GM19372 (cell line): ENCODE measurements at regions not wholly inside any gene's neighbourhood (a gene's known extent, or its start where the extent isn't known, plus 50 kb on each side); places are given as distances from the start of the nearest gene placed in this dataset.

Experiments used
- ATAC-seq: cut with Tn5 transposase; IDR thresholded peaks from one replicate; pipeline ENCODE4 v1.9.1; 2021; ENCODE audit warnings: mild to moderate bottlenecking, low read depth, moderate library complexity; ENCODE audit not compliant: unreplicated experiment

- ATAC-seq: no peak
Measured at GRCh38 chr4:111871802-111872201, 273.5 kb upstream of the FAM241A start.

DNA sequence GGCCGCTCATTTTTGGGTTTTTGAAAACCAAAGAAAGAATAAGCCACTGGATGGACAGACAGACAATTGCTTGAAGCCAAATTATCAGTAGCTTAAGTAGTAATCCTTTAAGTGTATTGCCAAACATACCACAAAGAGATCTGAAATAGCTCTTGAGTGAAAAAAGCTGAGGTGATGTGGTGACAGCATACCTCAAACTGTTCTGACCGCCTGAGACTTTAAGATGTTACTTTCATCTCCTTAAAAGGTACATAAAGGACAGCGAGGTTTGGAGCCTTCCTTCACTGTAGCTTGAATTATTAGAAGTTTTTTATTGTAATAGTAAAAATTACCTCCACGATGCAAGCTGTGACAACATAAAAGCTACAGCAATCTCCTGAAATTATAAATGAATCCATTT, 271.5 kb upstream of the FAM241A start:
- no peak for ATAC-seq

GRCh38 chr4:111879539-111879938, 265.7 kb upstream of the FAM241A start:
- ATAC-seq: no peak

GRCh38 chr4:111880116-111880515, 265.1 kb upstream of the FAM241A start:
- ATAC-seq: no peak

GRCh38 chr4:111883557-111883999, 261.7 kb upstream of the FAM241A start:
- ATAC-seq: no peak

DNA sequence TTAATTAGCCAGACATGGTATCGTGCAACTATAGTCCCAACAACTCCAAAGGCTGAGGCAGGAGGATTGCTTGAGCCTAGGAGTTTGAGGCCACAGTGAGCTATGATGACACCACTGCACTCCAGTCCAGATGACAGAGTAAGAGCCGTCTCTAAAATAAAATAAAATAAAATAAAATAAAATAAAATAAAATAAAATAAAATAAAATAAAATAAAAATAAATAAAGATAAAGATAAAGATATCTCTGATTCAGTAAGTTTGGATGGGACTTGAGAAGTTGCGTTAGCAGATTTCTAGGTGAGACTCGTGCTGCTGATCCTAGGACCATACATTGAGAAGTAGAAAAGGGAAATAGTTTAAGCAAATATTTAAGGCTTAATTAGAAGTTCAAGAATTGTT, 254.8 kb upstream of the FAM241A start:
- ATAC-seq: no peak

- peak; percentile 58 for ATAC-seq
Measured at GRCh38 chr4:111905511-111905910, 239.7 kb upstream of the FAM241A start.

DNA sequence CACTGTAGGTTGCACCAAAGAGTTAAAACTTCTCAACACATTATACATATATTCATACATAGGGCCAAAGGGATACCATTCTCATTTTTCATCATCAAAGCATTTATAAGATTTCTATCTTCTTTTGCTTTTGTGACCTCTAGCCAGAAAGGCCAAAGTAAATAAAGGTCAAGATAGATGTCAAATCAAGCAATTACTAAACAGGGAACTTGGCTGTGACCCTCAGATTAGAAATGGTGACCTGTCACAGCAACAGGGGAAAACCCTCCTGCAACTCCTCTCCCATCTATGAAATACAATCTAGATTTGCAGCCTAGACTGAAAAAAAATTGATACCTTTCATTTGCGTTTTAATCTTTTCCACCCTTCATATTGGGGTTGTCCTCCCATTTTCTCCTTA, 225.6 kb upstream of the FAM241A start:
- no peak for ATAC-seq

DNA sequence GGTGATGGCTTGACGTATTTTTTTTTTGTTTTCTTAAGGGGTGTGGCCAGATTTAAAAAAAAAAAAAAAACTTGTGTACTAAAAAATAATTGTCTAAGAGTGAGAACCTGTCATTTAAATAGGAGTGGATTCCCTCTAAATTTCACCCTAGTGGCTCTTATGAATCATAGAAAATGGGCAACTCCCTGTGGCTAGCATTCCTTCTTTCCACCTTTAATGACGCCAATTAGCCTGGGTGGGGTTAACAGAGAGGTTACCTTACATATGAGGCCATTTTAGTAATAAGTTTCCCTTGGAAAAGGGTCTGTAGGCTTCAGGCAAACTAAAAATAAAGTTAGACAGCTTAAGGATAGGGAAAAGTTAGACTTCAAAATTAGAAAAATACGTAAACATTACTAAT, 223.5 kb upstream of the FAM241A start:
- no peak for ATAC-seq

- ATAC-seq: no peak
Measured at GRCh38 chr4:111923786-111924185, 221.5 kb upstream of the FAM241A start.

GRCh38 chr4:111924696-111925095, 220.6 kb upstream of the FAM241A start:
- no peak for ATAC-seq

- ATAC-seq: peak; percentile 100
Measured at GRCh38 chr4:111930659-111931058, 214.6 kb upstream of the FAM241A start.

GRCh38 chr4:111933703-111934102, 211.6 kb upstream of the FAM241A start:
- ATAC-seq: no peak

GRCh38 chr4:111934314-111934713, 210.9 kb upstream of the FAM241A start:
- ATAC-seq: no peak

- ATAC-seq: peak; percentile 87
Measured at GRCh38 chr4:111937368-111937767, 207.9 kb upstream of the FAM241A start.

DNA sequence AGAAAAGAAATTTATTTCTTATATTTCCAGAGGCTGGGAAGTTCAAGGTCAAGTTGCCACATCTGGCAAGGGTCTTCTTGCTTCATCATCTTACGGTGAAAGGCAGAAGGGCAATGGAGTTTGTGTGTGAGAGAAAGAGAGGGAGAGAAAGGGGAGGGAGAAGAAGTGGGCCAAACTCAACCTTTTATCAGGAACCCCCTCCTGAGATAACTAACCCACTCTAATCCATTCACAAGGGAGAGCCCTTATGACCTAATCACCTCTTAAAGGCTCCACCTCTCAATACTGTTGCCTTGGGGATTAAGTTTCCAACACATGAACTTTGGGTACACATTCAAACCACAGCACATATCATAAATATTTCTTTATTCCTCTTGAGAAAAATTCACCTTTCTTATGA, 203.3 kb upstream of the FAM241A start:
- no peak for ATAC-seq

- peak; percentile 97 for ATAC-seq
Measured at GRCh38 chr4:111943796-111944203, 201.5 kb upstream of the FAM241A start.

DNA sequence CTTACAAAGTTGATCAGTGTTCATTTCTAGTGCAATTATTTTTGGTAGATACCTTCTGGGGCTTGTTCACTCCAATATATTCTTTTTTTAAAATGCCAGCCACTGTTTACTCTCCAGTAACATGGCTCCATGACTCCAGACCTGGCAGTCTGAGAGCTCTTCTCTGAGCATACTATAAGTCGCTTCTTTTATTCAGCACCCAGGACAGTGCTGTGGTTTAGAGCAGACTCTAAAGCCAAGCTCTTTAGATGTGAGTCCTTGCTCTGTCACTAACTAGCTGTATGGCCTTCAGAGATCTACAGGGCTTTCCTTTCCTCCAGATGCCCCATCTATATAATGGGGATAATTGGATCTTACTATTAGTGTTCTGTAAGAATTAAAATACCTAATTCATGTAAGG, 200.2 kb upstream of the FAM241A start:
- ATAC-seq: no peak

DNA sequence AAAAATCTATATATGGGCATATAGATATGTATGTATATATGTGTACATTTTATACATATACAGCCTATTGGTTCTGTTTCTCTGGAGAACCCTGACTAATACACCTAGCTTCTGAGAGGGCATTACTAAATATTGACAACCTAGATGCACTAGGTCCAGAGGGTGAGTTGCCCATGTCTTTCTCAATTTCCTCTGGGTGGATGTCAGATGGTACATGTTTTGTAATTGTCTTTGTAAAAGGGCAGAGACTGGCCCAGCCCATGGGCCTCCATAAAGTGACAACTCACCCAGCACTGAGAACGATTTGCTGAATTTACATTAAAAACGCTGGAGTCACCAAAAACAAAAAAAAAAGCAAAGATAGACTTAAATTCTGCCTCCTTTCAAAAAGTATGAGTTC, 198.5 kb upstream of the FAM241A start:
- ATAC-seq: no peak

DNA sequence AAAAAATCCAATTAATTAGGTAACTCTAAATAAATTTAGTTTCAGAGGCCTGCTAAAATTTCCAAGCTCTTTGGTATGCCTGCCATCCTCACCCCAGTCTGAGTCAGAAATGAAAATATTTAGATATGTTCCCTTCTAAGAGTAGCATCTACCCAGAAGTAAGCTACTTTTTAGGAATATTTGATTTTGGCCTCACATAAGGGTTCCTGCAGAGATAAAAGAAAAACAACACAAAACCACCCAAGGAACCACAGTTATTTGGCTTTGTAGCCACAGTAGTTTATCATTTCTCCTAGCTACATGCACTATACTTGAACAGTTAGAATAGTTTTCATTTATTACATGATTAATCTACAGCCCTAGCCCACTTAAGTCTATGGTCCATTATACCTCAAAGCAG, 192.6 kb upstream of the FAM241A start:
- no peak for ATAC-seq

DNA sequence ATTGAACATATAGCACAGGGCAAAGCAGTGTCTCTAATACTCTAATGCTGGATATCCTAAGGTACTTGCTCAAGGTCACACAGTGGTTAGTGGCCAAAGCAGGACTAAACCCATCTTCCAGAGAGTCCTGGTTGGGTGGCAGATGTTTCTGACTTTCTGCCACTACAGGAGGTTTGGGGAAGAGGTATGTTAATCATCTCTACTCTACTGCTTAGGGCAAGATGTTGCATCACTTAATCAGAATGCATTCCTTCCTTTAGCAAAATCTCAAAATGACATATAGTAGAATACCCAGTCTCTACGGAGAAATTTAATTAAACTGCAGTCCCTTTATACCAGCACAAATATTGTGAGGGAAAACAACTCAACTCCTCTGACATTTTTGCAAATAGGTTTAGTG, 190.7 kb upstream of the FAM241A start:
- ATAC-seq: no peak

DNA sequence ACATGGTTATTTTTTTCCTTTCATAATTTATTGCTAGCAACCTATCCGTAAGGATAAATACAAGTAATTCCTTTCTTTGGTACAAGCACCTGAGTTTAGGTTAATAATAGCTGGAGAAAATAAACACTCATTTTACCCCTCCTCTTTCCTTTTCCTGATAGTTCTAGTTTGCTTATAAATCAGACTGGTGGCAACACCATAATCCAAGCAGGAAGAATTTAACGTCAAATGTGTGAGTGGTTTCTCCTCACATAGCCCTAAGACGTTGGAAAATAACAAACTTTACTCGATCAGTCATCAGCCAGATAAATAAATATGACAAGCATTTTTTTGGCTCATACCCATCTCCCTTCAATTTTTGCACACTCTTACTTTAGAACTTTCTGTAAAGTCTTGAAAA, 190.3 kb upstream of the FAM241A start:
- ATAC-seq: no peak

GRCh38 chr4:111957116-111957515, 188.1 kb upstream of the FAM241A start:
- ATAC-seq: no peak
